Activated naive CD8-positive, alpha-beta T cell treated with anti-CD3 and anti-CD28 coated beads, Interleukin-2, amount 10 ng/mL, durations not matched to agents 7 days and 5 days (primary cell): ENCODE measurements at regions not wholly inside any gene's neighbourhood (a gene's known extent, or its start where the extent isn't known, plus 50 kb on each side); places are given as distances from the start of the nearest gene placed in this dataset.

Experiments used
- ATAC-seq: fragments of 150-1000 bp; cut with Tn5 transposase; one replicate; pipeline ENCODE4 v1.10.0; 2021; ENCODE audit warnings: low read depth, moderate library complexity
- POLR2A ChIA-PET: fragments of 350-600 bp; sonication (Branson Sonifier 250); formaldehyde crosslinking; loops from one replicate; lab custom pipeline; 2021; ENCODE audit warnings: antibody characterized with exemption; lab: Charles Lee
- DNase-seq: peaks from one replicate; pipeline ENCODE4 v3.0.0; 2021
- H3K27ac Mint-ChIP-seq: one replicate; pipeline ENCODE4 v1.8.0; 2022; ENCODE audit warnings: mild to moderate bottlenecking, mixed read lengths
- H3K27me3 Mint-ChIP-seq: one replicate; pipeline ENCODE4 v1.8.0; 2022; ENCODE audit warnings: mild to moderate bottlenecking, moderate library complexity, mixed read lengths
- H3K36me3 Mint-ChIP-seq: one replicate; pipeline ENCODE4 v1.8.0; 2021; ENCODE audit warnings: mild to moderate bottlenecking, mixed read lengths
- H3K4me1 Mint-ChIP-seq: one replicate; pipeline ENCODE4 v1.8.0; 2021; ENCODE audit warnings: mixed read lengths
- H3K4me3 Mint-ChIP-seq: one replicate; pipeline ENCODE4 v1.8.0; 2022; ENCODE audit warnings: mild to moderate bottlenecking, moderate library complexity, mixed read lengths
- H3K9me3 Mint-ChIP-seq: one replicate; pipeline ENCODE4 v1.8.0; 2021; ENCODE audit warnings: mixed read lengths

- H3K4me1 Mint-ChIP-seq: no peaks in the 10 kb centered on the region
- ATAC-seq (no peak), DNase-seq (no peak)
- H3K27me3 Mint-ChIP-seq: no peaks in the 10 kb centered on the region
- POLR2A ChIA-PET: no interaction called here
- H3K9me3 Mint-ChIP-seq: no peaks in the 10 kb centered on the region
- H3K4me3 Mint-ChIP-seq: no peak overlapping the region
- H3K36me3 Mint-ChIP-seq: no peaks in the 10 kb centered on the region
- no peak overlapping the region for H3K27ac Mint-ChIP-seq
Observed at GRCh38 chr2:155350783-155351580, 652.5 kb downstream of the KCNJ3 start.

- Mint-ChIP-seq H3K4me3 (no peak overlapping the region), H3K27me3 (no peaks in the 10 kb centered on the region), H3K27ac (no peak overlapping the region), H3K9me3 (no peaks in the 10 kb centered on the region), H3K4me1 (no peaks in the 10 kb centered on the region), H3K36me3 (no peaks in the 10 kb centered on the region)
- POLR2A ChIA-PET: no interaction called here
- no peak for DNase-seq
- no peak for ATAC-seq
Observed at GRCh38 chr2:155332016-155332415, 633.5 kb downstream of the KCNJ3 start.

- ATAC-seq (no peak), DNase-seq (no peak)
- Mint-ChIP-seq H3K9me3 (no peaks in the 10 kb centered on the region), H3K27me3 (no peaks in the 10 kb centered on the region), H3K27ac (no peak overlapping the region), H3K36me3 (no peaks in the 10 kb centered on the region), H3K4me3 (no peak overlapping the region), H3K4me1 (no peaks in the 10 kb centered on the region)
- POLR2A ChIA-PET: no interaction called here
Observed at GRCh38 chr2:155320236-155320635, 621.7 kb downstream of the KCNJ3 start.

- no peak for DNase-seq
- Mint-ChIP-seq H3K4me3 (no peak overlapping the region), H3K4me1 (no peaks in the 10 kb centered on the region), H3K9me3 (no peaks in the 10 kb centered on the region), H3K27me3 (no peaks in the 10 kb centered on the region), H3K36me3 (no peaks in the 10 kb centered on the region), H3K27ac (no peak overlapping the region)
- no peak for ATAC-seq
- POLR2A ChIA-PET: no interaction called here
Observed at GRCh38 chr2:155318710-155319109, 620.2 kb downstream of the KCNJ3 start.

- no peaks in the 10 kb centered on the region for H3K9me3 Mint-ChIP-seq
- no peak overlapping the region for H3K27ac Mint-ChIP-seq
- no peak overlapping the region for H3K4me3 Mint-ChIP-seq
- no peaks in the 10 kb centered on the region for H3K36me3 Mint-ChIP-seq
- H3K27me3 Mint-ChIP-seq: no peaks in the 10 kb centered on the region
- no peaks in the 10 kb centered on the region for H3K4me1 Mint-ChIP-seq
- POLR2A ChIA-PET: no interaction called here
- no peak for DNase-seq
- no peak for ATAC-seq
Observed at GRCh38 chr2:155315768-155316167, 617.3 kb downstream of the KCNJ3 start.

GRCh38 chr2:155310589-155310988, 612.1 kb downstream of the KCNJ3 start:
- no peaks in the 10 kb centered on the region for H3K36me3 Mint-ChIP-seq
- H3K27me3 Mint-ChIP-seq: no peaks in the 10 kb centered on the region
- no peak overlapping the region for H3K4me3 Mint-ChIP-seq
- POLR2A ChIA-PET: no interaction called here
- ATAC-seq (no peak), DNase-seq (no peak)
- H3K4me1 Mint-ChIP-seq: no peaks in the 10 kb centered on the region
- H3K27ac Mint-ChIP-seq: no peak overlapping the region
- H3K9me3 Mint-ChIP-seq: no peaks in the 10 kb centered on the region

GRCh38 chr2:155309483-155309882, 611.0 kb downstream of the KCNJ3 start:
- DNase-seq (no peak), ATAC-seq (no peak)
- POLR2A ChIA-PET: no interaction called here
- Mint-ChIP-seq H3K36me3 (no peaks in the 10 kb centered on the region), H3K27ac (no peak overlapping the region), H3K4me3 (no peak overlapping the region), H3K4me1 (no peaks in the 10 kb centered on the region), H3K27me3 (no peaks in the 10 kb centered on the region), H3K9me3 (no peaks in the 10 kb centered on the region)

- Mint-ChIP-seq H3K4me3 (no peak overlapping the region), H3K27me3 (no peaks in the 10 kb centered on the region), H3K36me3 (no peaks in the 10 kb centered on the region), H3K9me3 (no peaks in the 10 kb centered on the region), H3K4me1 (no peaks in the 10 kb centered on the region), H3K27ac (no peak overlapping the region)
- ATAC-seq (no peak), DNase-seq (no peak)
- POLR2A ChIA-PET: no interaction called here
Observed at GRCh38 chr2:155308367-155309009, 610.0 kb downstream of the KCNJ3 start.

GRCh38 chr2:155301221-155301620, 602.7 kb downstream of the KCNJ3 start:
- Mint-ChIP-seq H3K27me3 (no peaks in the 10 kb centered on the region), H3K4me3 (no peak overlapping the region), H3K36me3 (no peaks in the 10 kb centered on the region), H3K4me1 (no peaks in the 10 kb centered on the region), H3K27ac (no peak overlapping the region), H3K9me3 (no peaks in the 10 kb centered on the region)
- POLR2A ChIA-PET: no interaction called here
- ATAC-seq (no peak), DNase-seq (no peak)

- H3K4me1 Mint-ChIP-seq: no peaks in the 10 kb centered on the region
- H3K4me3 Mint-ChIP-seq: no peak overlapping the region
- ATAC-seq: no peak
- no peak overlapping the region for H3K27ac Mint-ChIP-seq
- no peaks in the 10 kb centered on the region for H3K36me3 Mint-ChIP-seq
- no peaks in the 10 kb centered on the region for H3K27me3 Mint-ChIP-seq
- H3K9me3 Mint-ChIP-seq: no peaks in the 10 kb centered on the region
- no peak for DNase-seq
- POLR2A ChIA-PET: no interaction called here
Observed at GRCh38 chr2:155298001-155298400, 599.5 kb downstream of the KCNJ3 start.

GRCh38 chr2:155294358-155294757, 595.9 kb downstream of the KCNJ3 start:
- H3K27me3 Mint-ChIP-seq: no peaks in the 10 kb centered on the region
- no peak for DNase-seq
- no peaks in the 10 kb centered on the region for H3K4me1 Mint-ChIP-seq
- ATAC-seq: no peak
- no peaks in the 10 kb centered on the region for H3K9me3 Mint-ChIP-seq
- no peak overlapping the region for H3K4me3 Mint-ChIP-seq
- POLR2A ChIA-PET: no interaction called here
- no peaks in the 10 kb centered on the region for H3K36me3 Mint-ChIP-seq
- no peak overlapping the region for H3K27ac Mint-ChIP-seq

- Mint-ChIP-seq H3K4me3 (no peak overlapping the region), H3K9me3 (no peaks in the 10 kb centered on the region), H3K27me3 (no peaks in the 10 kb centered on the region), H3K36me3 (no peaks in the 10 kb centered on the region), H3K4me1 (no peaks in the 10 kb centered on the region), H3K27ac (no peak overlapping the region)
- POLR2A ChIA-PET: no interaction called here
- no peak for DNase-seq
- ATAC-seq: no peak
Observed at GRCh38 chr2:155281907-155282306, 583.4 kb downstream of the KCNJ3 start.

- Mint-ChIP-seq H3K36me3 (no peaks in the 10 kb centered on the region), H3K9me3 (no peaks in the 10 kb centered on the region), H3K27me3 (no peaks in the 10 kb centered on the region), H3K4me3 (no peak overlapping the region), H3K27ac (no peak overlapping the region), H3K4me1 (no peaks in the 10 kb centered on the region)
- ATAC-seq: no peak
- no peak for DNase-seq
- POLR2A ChIA-PET: no interaction called here
Observed at GRCh38 chr2:155273323-155273722, 574.8 kb downstream of the KCNJ3 start.

- Mint-ChIP-seq H3K36me3 (no peaks in the 10 kb centered on the region), H3K4me3 (no peak overlapping the region), H3K9me3 (no peaks in the 10 kb centered on the region), H3K27me3 (no peaks in the 10 kb centered on the region), H3K27ac (no peak overlapping the region), H3K4me1 (no peaks in the 10 kb centered on the region)
- no peak for ATAC-seq
- no peak for DNase-seq
- POLR2A ChIA-PET: no interaction called here
Observed at GRCh38 chr2:155266583-155266982, 568.1 kb downstream of the KCNJ3 start.
